A673 (cell line): ENCODE measurements at regions not wholly inside any gene's neighbourhood (a gene's known extent, or its start where the extent isn't known, plus 50 kb on each side); places are given as distances from the start of the nearest gene placed in this dataset.

Experiments used
- BruUV-seq: library from RNA; stranded (reverse); fragments of 400-500 nt; replicated peaks from 2 replicates; lab custom pipeline; 2021; lab: Mats Ljungman, UMichigan
- CTCF ChIA-PET: fragments of 300-600 bp; sonication (Branson Sonifier 250); formaldehyde crosslinking; loops from one replicate; lab custom pipeline; 2022; ENCODE audit warnings: antibody characterized with exemption; lab: Charles Lee
- POLR2A ChIA-PET: fragments of 300-600 bp; sonication (Branson Sonifier 250); formaldehyde crosslinking; loops from one replicate; lab custom pipeline; 2022; ENCODE audit warnings: antibody characterized with exemption; ENCODE audit not compliant: low non-redundant PET; lab: Charles Lee
- DNase-seq: peaks from one replicate; pipeline ENCODE4 v3.0.0-alpha.2; 2015; ENCODE audit warnings: low spot score
- H3K27ac ChIP-seq: fragments of 200-600 bp; sonication (generic); 2 replicates; pipeline ENCODE4 v1.5.1; 2016; ENCODE audit warnings: mixed run types, low read depth, mild to moderate bottlenecking, mixed read lengths, antibody characterized with exemption, low read length; ENCODE audit not compliant: poor library complexity, severe bottlenecking
- H3K27me3 ChIP-seq: fragments of 200-600 bp; sonication (generic); replicated peaks from 2 replicates; pipeline ENCODE4 v1.6.1; 2017; ENCODE audit warnings: mixed run types, low read depth, mild to moderate bottlenecking, mixed read lengths, antibody characterized with exemption, low read length; ENCODE audit not compliant: insufficient read depth, poor library complexity
- H3K36me3 ChIP-seq: fragments of 200-600 bp; sonication (generic); 2 replicates; pipeline ENCODE4 v1.6.1; 2016; ENCODE audit warnings: mixed run types, mild to moderate bottlenecking, mixed read lengths, antibody characterized with exemption, low read length; ENCODE audit not compliant: insufficient read depth, poor library complexity, severe bottlenecking
- H3K4me1 ChIP-seq: fragments of 200-600 bp; sonication (generic); 2 replicates; pipeline ENCODE4 v1.6.1; 2017; ENCODE audit warnings: mixed run types, mild to moderate bottlenecking, mixed read lengths, antibody characterized with exemption, low read length; ENCODE audit not compliant: insufficient read depth, poor library complexity, severe bottlenecking
- H3K4me3 ChIP-seq: fragments of 200-600 bp; sonication (generic); 2 replicates; pipeline ENCODE4 v1.5.1; 2016; ENCODE audit warnings: low read depth, mixed run types, mild to moderate bottlenecking, mixed read lengths, low read length; ENCODE audit not compliant: poor library complexity, severe bottlenecking
- H3K9me3 ChIP-seq: fragments of 200-600 bp; sonication (generic); 2 replicates; pipeline ENCODE4 v1.6.1; 2016; ENCODE audit warnings: mixed run types, low read depth, mild to moderate bottlenecking, mixed read lengths, antibody characterized with exemption, low read length; ENCODE audit not compliant: poor library complexity, severe bottlenecking
- CTCF ChIP-seq: fragments of 300-800, 200-600 bp; sonication (generic); conservative IDR thresholded peaks from 2 replicates; pipeline ENCODE4 v1.5.1; 2017; ENCODE audit warnings: low read depth, mild to moderate bottlenecking, antibody characterized with exemption, low read length, moderate library complexity, mixed read lengths
- EZH2 ChIP-seq: fragments of 200-600 bp; sonication (generic); IDR thresholded peaks from 2 replicates; pipeline ENCODE4 v1.6.1; 2017; ENCODE audit warnings: borderline replicate concordance, low read depth, mild to moderate bottlenecking, mixed read lengths, antibody characterized with exemption, low read length; ENCODE audit not compliant: poor library complexity, severe bottlenecking
- intact Hi-C: fragments of 100-400 bp; cut with micrococcal nuclease; formaldehyde crosslinking; loops from one replicate; pipeline ENCODE4 v1.10.0; 2022; ENCODE audit not compliant: unreplicated experiment

- no peak for DNase-seq
- Histone ChIP-seq H3K4me1 (peaks cover 11% of the 10 kb centered on the region), H3K9me3 (no peaks in the 10 kb centered on the region), H3K27me3 (no peaks in the 10 kb centered on the region), H3K36me3 (no peaks in the 10 kb centered on the region), H3K4me3 (no peak overlapping the region), H3K27ac (no peak overlapping the region)
- no peak for TF ChIP-seq EZH2
- TF ChIP-seq CTCF: no peak
- POLR2A ChIA-PET: interaction anchor here (0.5 kb wide), 1 partner anchor 938 kb away, joined by 3 read pairs; no protein-coding TSS in a partner anchor
- intact Hi-C loops: no loop called here
- BruUV-seq: no TSS peak
- CTCF ChIA-PET: interaction anchor here (0.7 kb wide), 1 partner anchor 630 kb away, joined by 3 read pairs; no protein-coding TSS in a partner anchor
Measured at GRCh38 chr12:127038152-127038551, 1228.8 kb upstream of the TMEM132C start.

GRCh38 chr12:127038761-127039160, 1228.2 kb upstream of the TMEM132C start:
- peak; percentile 30 for DNase-seq
- intact Hi-C loops: no loop called here
- H3K36me3 ChIP-seq: no peaks in the 10 kb centered on the region
- TF ChIP-seq CTCF (no peak), EZH2 (no peak)
- ChIA-PET CTCF (interaction anchor here (0.7 kb wide), 1 partner anchor 630 kb away, joined by 3 read pairs; no protein-coding TSS in a partner anchor), POLR2A (interaction anchor here (0.5 kb wide), 1 partner anchor 939 kb away, joined by 3 read pairs; no protein-coding TSS in a partner anchor)
- H3K9me3 ChIP-seq: no peaks in the 10 kb centered on the region
- H3K4me1 ChIP-seq: peaks cover 11% of the 10 kb centered on the region
- BruUV-seq: no TSS peak
- H3K27me3 ChIP-seq: no peaks in the 10 kb centered on the region
- H3K27ac ChIP-seq: no peak overlapping the region
- no peak overlapping the region for H3K4me3 ChIP-seq

GRCh38 chr12:127041985-127042625, 1224.9 kb upstream of the TMEM132C start:
- no TSS peak for BruUV-seq
- no peaks in the 10 kb centered on the region for H3K9me3 ChIP-seq
- ChIA-PET CTCF (no interaction called here), POLR2A (no interaction called here)
- H3K4me3 ChIP-seq: no peak overlapping the region
- H3K27ac ChIP-seq: no peak overlapping the region
- intact Hi-C loops: no loop called here
- peaks cover 17% of the 10 kb centered on the region for H3K4me1 ChIP-seq
- TF ChIP-seq CTCF (no peak), EZH2 (no peak)
- DNase-seq: no peak
- H3K36me3 ChIP-seq: no peaks in the 10 kb centered on the region
- H3K27me3 ChIP-seq: no peaks in the 10 kb centered on the region
